Activated T-helper 1 cell treated with anti-CD3 and anti-CD28 coated beads, Interleukin-12 subunit alpha, Interleukin-12 subunit beta, Interleukin-2, Interleukin-4 antibody, amounts not matched to agents 30 ng/mL and 10 ng/mL and 1 ng/mL, durations not matched to agents 14 hours and 24 hours and 36 hours (primary cell): ENCODE measurements at regions not wholly inside any gene's neighbourhood (a gene's known extent, or its start where the extent isn't known, plus 50 kb on each side); places are given as distances from the start of the nearest gene placed in this dataset.
A peak's percentile ranks its signal among the peaks of the same experiment; 100 is the strongest.

ENCODE experiments used
- DNase-seq: peaks from one replicate; pipeline ENCODE4 v3.0.0; 2021; ENCODE audit warnings: low spot score
- H3K27ac Mint-ChIP-seq: one replicate; pipeline ENCODE4 v1.8.0; 2021; ENCODE audit warnings: mild to moderate bottlenecking, mixed read lengths
- H3K27me3 Mint-ChIP-seq: one replicate; pipeline ENCODE4 v1.8.0; 2022; ENCODE audit warnings: mild to moderate bottlenecking, moderate library complexity, mixed read lengths; ENCODE audit not compliant: insufficient read depth
- H3K36me3 Mint-ChIP-seq: one replicate; pipeline ENCODE4 v1.8.0; 2021; ENCODE audit warnings: low read depth, mixed read lengths
- H3K4me1 Mint-ChIP-seq: one replicate; pipeline ENCODE4 v1.8.0; 2021; ENCODE audit warnings: low read depth, mixed read lengths
- H3K4me3 Mint-ChIP-seq: one replicate; pipeline ENCODE4 v1.8.0; 2021; ENCODE audit warnings: mild to moderate bottlenecking, moderate library complexity, mixed read lengths
- H3K9me3 Mint-ChIP-seq: one replicate; pipeline ENCODE4 v1.8.0; 2021; ENCODE audit warnings: mixed read lengths
- intact Hi-C: fragments of 100-400 bp; cut with micrococcal nuclease; formaldehyde crosslinking; loops from one replicate; pipeline ENCODE4 v1.15.1; 2024

DNA sequence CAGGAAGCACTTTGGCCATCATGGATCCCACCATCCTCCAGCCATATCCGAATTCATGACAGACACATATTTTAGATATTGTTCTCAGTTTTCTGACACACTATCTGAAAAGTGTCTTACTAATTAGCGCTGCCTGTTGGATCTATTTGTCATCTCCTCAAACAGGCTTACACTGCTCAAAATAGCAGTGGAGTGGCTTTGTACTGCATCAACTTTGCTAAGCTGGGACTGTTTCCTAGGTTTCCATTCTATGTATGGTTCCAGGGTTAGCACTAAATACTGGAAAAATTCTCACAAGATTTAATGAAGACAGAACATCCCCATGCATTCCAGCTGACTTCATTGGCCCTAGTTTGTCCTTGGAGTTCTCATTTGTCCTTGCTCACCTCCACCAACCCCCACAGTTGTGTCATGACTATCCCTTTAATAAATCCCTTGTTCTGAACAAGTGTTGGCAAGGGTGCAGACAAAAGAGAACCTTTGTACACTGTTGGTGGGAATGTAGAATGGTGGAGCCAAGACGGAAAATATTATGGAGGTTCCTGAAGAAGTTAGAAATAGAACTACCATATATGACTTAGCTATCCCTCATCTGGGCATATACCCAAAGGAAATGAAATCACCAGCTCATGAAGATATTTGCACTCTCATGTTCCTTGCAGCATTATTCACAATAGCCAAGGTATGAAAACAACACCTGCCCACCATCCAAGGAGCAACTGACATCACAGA, 136.5 kb upstream of the RAI14 start:
- Mint-ChIP-seq H3K36me3 (no peaks in the 10 kb centered on the region), H3K27ac (no peak overlapping the region), H3K4me1 (peaks cover 8% of the 10 kb centered on the region), H3K27me3 (peaks cover 5% of the 10 kb centered on the region), H3K4me3 (no peak overlapping the region), H3K9me3 (no peaks in the 10 kb centered on the region)
- intact Hi-C loops = loop anchor here (5.0 to 10.0 kb wide), 3 partner anchors 32 to 315 kb away; partner anchors contain the start of genes RAI14 and TTC23L
- no peak for DNase-seq

DNA sequence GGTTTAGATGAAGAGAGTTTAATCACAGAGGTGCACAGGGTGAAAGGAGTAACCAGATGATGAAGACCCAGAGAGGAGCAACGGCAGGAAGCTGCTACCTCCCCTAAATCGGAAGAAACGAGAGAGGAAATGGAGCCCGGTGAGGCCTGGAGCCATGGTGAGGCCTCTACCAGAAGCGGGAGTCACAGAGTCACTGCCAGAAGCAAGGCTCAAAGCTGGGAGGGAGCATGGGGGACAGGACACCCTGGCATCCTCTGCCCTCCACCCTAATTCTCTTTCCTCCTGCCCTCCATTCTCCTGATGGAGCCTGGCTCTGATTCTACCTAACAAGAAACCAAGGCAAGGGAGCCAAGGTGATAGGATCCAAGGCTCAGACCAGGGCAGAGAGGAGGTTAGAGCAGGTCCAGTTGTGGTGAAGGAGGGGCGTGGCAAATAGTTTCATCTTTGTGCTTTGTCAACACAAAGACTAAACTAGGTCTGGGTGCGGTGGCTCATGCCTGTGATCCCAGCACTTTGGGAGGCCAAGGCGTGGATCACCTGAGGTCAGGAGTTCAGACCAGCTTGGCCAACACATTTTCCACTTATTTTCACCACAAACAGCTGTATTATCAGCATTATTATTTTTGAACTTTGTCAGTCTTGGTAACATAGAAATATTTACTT, 134.4 kb upstream of the RAI14 start:
- Mint-ChIP-seq H3K4me1 (peaks cover 8% of the 10 kb centered on the region), H3K27ac (no peak overlapping the region), H3K9me3 (no peaks in the 10 kb centered on the region), H3K36me3 (no peaks in the 10 kb centered on the region), H3K4me3 (no peak overlapping the region), H3K27me3 (peaks cover 3% of the 10 kb centered on the region)
- DNase-seq = no peak
- intact Hi-C loops = loop anchor here (5.0 to 10.0 kb wide), 3 partner anchors 34 to 313 kb away; partner anchors contain the start of genes RAI14 and TTC23L

DNA sequence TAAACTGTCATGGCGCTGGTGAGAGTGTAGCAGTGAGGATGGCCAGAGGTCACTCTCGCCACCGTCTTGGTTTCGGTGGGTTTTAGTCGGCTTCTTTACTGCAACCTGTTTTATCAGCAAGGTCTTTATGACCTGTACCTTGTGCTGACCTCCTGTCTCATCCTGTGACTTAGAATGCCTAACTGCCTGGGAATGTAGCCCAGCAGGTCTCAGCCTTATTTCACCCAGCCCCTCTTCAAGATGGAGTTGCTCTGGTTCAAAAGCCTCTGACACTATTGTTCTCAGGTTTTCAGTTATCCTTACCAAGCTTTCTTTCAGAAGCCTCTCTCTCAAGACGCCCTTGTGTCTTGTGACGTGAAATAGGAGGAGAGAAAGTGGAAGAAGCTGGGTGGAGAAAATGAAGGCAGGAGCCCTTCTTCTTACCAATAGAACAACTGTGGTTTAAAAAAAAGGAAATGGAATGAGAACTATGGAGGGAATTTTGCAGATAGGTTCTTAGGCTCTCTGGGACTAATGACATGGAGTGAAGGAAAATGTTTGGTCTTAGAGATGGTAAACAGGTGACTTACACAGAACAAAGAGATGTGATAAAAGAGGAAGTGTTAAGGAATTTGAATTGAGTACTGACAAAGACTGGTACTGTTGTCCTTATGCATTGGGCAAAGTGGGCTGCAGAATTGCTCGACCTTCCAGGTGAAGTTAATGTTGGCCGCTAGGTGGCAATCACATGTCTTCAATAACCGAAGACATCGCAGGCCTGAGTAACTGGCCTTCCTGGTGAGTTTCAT, 133.3 kb upstream of the RAI14 start:
- Mint-ChIP-seq H3K9me3 (no peaks in the 10 kb centered on the region), H3K4me1 (peaks cover 8% of the 10 kb centered on the region), H3K4me3 (no peak overlapping the region), H3K27me3 (peaks cover under 1% of the 10 kb centered on the region), H3K36me3 (no peaks in the 10 kb centered on the region), H3K27ac (no peak overlapping the region)
- intact Hi-C loops = loop anchor here (1.0 to 10.0 kb wide), 5 partner anchors 35 to 481 kb away; partner anchors contain the start of genes RAI14 and TTC23L
- peak; percentile 29 for DNase-seq

DNA sequence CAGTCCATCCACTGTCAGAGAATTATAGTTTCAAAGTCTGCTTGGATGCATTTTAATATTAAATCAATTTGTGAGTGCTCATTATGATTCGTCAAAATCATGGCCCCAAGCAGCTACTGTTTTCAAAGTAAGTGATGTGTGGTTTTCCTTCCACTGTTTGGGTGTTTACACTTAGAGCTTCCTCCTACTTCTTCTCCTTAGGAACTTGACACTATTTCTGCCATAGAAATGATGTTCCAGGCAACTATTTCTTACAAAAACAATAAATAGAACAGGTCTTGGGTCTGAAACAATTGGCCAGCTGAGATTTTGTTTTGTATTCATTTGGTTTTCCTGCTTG, 132.8 kb upstream of the RAI14 start:
- H3K36me3 Mint-ChIP-seq = no peaks in the 10 kb centered on the region
- H3K27me3 Mint-ChIP-seq = no peaks in the 10 kb centered on the region
- H3K4me1 Mint-ChIP-seq = peaks cover 8% of the 10 kb centered on the region
- DNase-seq = no peak
- H3K4me3 Mint-ChIP-seq = no peak overlapping the region
- intact Hi-C loops = loop anchor here (1.0 to 10.0 kb wide), 5 partner anchors 36 to 480 kb away; partner anchors contain the start of genes RAI14 and TTC23L
- no peak overlapping the region for H3K27ac Mint-ChIP-seq
- no peaks in the 10 kb centered on the region for H3K9me3 Mint-ChIP-seq

DNA sequence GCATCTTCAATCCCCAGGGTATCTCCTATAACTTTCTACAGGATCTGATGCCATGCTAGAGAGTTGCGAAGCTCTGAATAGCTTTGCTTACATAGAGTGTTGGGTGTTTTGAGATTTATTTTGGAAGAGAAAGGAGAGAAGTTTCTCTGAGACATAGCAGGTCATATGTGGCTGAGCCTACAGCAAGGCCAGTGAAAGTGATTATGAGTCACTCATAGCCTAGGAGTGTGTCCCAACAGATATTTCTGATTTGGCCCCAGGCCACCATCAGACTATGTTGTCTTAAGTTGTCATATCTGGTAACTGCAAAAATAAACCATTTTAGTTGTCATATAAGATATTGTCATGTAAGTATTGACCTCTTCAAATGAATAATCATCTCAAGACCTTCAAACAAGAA, 132.0 kb upstream of the RAI14 start:
- Mint-ChIP-seq H3K36me3 (no peaks in the 10 kb centered on the region), H3K27me3 (no peaks in the 10 kb centered on the region), H3K9me3 (no peaks in the 10 kb centered on the region), H3K4me3 (no peak overlapping the region), H3K4me1 (peaks cover 8% of the 10 kb centered on the region), H3K27ac (no peak overlapping the region)
- no peak for DNase-seq
- intact Hi-C loops = loop anchor here (5.0 to 10.0 kb wide), 3 partner anchors 37 to 311 kb away; partner anchors contain the start of genes RAI14 and TTC23L

DNA sequence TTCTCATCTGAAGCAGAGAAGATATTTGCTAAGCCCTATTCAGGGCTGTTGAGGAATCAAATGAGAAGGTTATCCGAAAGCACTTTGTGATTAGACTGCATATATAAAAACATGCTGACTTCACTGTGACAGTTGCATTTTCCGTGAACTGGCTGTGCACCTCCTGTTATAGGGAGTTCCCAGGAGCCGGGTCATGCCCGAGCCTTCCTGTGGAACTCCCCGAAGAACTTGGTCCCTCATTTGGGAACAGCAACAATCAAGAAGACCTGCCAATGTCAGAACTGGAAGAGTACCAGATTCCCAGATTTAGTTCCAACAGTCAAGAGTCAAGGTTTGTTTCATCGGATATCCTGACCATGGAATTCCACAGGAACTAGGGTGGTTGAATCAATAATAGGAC, 130.4 kb upstream of the RAI14 start:
- Mint-ChIP-seq H3K27me3 (no peaks in the 10 kb centered on the region), H3K4me3 (no peak overlapping the region), H3K36me3 (no peaks in the 10 kb centered on the region), H3K27ac (no peak overlapping the region), H3K4me1 (peaks cover 8% of the 10 kb centered on the region), H3K9me3 (no peaks in the 10 kb centered on the region)
- intact Hi-C loops = loop anchor here (10.0 kb wide), 2 partner anchors 129 to 309 kb away; partner anchors contain the start of genes RAI14 and TTC23L
- no peak for DNase-seq

DNA sequence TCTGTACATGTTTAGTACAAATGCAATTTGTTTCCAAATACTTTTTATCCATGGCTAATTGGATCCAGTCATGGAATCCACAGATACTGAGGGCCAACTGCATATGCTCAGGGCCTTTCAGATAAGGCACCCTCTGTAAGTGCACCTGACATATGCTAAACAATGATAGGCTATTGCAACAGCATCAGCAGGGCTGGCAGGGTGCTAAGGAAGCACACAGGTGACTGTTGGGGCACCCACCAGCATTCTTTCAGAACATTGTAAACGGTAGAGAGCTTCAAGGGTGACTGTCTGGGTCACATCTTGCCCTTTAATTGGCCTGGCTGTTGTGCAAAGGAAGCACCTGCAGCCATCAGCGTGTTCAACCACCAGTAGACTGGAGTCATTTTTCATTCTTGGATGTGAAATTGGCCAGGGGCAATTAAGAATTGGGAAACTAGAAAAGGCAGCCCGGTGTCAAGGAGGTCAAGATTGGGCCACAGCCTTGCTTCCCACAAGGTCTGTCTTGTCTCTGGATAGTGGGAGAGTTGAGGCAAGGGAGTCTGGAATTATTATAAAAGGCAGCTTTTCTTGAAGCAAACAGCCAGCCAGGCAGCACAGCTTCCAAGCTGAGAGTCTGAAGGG, 129.3 kb upstream of the RAI14 start:
- no peak for DNase-seq
- intact Hi-C loops = loop anchor here (10.0 kb wide), 2 partner anchors 128 to 308 kb away; partner anchors contain the start of genes RAI14 and TTC23L
- H3K4me3 Mint-ChIP-seq = no peak overlapping the region
- H3K36me3 Mint-ChIP-seq = no peaks in the 10 kb centered on the region
- peaks cover 8% of the 10 kb centered on the region for H3K4me1 Mint-ChIP-seq
- no peak overlapping the region for H3K27ac Mint-ChIP-seq
- H3K9me3 Mint-ChIP-seq = no peaks in the 10 kb centered on the region
- H3K27me3 Mint-ChIP-seq = no peaks in the 10 kb centered on the region

DNA sequence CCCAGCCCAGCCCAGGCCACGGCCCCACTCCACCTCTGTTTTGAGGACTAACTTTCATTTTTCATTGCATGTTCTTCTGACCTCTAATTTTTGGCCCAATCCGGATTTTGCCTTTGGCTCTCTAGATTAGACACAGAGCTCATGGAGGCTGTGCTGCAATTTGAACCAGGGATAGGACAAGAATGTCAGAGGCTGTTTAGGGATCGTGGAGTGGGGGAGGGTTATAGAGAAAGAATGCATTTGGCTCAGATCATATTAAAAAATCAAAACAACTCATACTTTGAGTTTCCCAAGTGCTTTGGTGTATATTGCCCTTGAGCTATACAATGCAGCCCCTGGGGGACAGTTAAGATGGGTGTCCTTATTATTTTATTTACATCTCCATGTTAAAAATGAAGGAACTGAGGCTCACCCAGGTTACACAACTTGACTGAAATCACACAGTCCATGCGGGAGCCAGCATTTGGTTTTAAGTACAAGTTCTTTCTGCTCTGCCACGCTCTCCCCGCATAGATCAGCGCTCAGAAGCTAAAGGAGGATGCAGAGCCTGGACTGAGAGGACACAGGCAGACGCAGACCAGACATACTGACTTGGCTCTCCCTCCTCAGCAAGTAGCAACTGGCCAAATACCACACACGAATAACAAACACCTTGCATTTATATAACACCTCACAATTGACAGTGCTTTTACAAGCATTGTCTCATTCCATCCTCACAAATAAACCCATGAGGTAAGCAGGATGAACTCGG, 126.4 kb upstream of the RAI14 start:
- H3K36me3 Mint-ChIP-seq = no peaks in the 10 kb centered on the region
- DNase-seq = no peak
- no peaks in the 10 kb centered on the region for H3K9me3 Mint-ChIP-seq
- no peak overlapping the region for H3K4me3 Mint-ChIP-seq
- H3K4me1 Mint-ChIP-seq = peaks cover 5% of the 10 kb centered on the region
- no peak overlapping the region for H3K27ac Mint-ChIP-seq
- peaks cover 2% of the 10 kb centered on the region for H3K27me3 Mint-ChIP-seq
- intact Hi-C loops = loop anchor here (10.0 kb wide), 2 partner anchors 125 to 305 kb away; partner anchors contain the start of genes RAI14 and TTC23L

DNA sequence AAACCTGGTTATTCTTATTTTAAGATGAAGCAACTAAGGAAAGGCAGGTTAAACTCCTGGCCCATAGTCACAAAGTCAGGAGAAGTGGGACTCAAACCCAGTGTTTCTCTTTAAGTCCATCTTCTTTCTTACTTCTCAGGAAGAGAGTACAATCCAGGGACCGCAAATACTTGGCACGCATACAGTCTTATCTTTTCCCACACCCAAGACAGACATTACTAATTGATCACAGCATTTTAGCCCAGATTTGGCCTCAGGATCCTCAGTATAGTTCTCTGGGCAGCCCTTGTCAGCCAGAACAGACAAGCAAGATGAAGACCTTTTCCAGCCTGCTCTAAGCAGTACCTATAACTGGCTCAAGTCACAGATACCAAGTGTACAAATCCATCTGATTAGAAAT, 125.5 kb upstream of the RAI14 start:
- H3K27me3 Mint-ChIP-seq = peaks cover 2% of the 10 kb centered on the region
- intact Hi-C loops = no loop called here
- H3K27ac Mint-ChIP-seq = no peak overlapping the region
- no peak for DNase-seq
- peaks cover 5% of the 10 kb centered on the region for H3K4me1 Mint-ChIP-seq
- no peaks in the 10 kb centered on the region for H3K9me3 Mint-ChIP-seq
- H3K36me3 Mint-ChIP-seq = no peaks in the 10 kb centered on the region
- H3K4me3 Mint-ChIP-seq = no peak overlapping the region

DNA sequence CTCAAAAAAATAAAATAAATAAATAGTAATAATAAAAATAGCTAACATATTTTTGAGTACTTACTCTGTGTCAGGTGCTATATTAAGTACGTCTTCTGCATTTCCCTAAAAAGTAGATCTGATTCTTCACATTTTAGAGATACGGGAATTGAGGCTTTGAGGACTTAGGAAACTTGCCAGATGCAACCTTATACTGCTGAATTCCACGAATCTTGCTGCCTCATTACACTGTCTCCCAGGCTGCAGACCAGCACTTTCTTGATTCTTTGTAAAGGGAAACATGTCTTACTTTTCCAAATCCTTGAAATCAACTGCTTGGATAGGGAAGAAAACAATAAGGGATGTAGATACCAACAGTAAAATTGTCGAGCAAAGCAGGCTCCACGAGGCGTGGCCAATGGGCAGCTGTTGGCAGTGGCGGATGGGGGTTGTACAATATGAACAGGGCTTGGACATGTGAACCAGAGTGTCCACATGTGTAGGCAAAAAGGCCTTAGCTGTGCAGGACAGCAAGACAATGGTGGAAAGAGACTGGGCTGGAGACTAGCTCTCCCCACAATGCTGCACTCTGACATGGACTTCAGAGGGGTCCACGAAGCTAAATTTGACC, 124.3 kb upstream of the RAI14 start:
- intact Hi-C loops = no loop called here
- Mint-ChIP-seq H3K4me1 (peaks cover 5% of the 10 kb centered on the region), H3K36me3 (no peaks in the 10 kb centered on the region), H3K27me3 (peaks cover 2% of the 10 kb centered on the region), H3K4me3 (no peak overlapping the region), H3K9me3 (no peaks in the 10 kb centered on the region), H3K27ac (no peak overlapping the region)
- no peak for DNase-seq

DNA sequence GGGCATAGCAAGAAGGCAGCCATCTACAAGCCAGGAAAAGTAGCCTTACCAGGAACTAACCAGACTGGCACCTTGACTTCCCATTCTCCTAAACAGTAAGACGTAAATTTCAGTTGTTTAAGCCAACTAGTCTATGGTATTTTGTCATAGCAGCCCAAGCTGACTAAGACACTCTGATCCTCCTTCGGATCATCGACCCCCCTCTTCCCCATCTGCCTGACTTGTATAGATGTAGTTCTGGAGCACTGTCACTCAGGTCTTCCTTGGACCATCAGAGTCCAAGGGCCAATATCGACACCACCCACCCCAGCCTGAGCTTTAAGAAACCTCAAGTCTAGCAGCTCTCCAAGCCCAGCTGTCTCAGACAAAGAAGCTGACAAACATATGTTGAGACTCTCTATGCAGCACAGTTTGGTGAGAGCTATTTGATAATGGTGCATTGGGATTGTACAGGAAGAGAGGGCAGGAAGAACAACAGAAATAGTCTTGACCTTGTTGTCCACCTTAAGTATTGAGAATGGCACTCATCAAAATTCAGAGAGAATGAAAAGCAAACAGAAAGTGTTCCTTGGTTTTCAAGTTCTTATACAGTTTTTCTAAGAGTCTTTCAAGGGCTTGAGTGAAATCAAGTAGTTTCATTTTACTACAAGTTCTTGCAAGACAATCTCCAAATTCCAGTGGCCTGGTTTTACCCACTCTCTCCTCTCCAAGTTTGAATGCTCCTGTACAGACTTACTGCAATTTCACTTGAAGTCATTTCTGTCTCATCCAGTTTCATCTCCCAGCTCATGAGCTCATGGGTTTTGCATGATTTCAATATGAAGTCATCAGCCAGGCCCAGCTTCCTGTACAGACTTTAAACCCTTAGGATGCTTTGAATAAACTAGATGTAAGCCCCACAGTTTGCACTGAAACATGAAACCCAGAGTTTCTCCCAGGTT, 122.3 kb upstream of the RAI14 start:
- Mint-ChIP-seq H3K36me3 (no peaks in the 10 kb centered on the region), H3K4me1 (peaks cover 5% of the 10 kb centered on the region), H3K27me3 (peaks cover 6% of the 10 kb centered on the region), H3K27ac (peak overlapping the region; percentile 14), H3K9me3 (no peaks in the 10 kb centered on the region), H3K4me3 (no peak overlapping the region)
- no peak for DNase-seq
- intact Hi-C loops = loop anchor here (2.0 kb wide), 1 partner anchor 35 kb away; no protein-coding TSS in a partner anchor
